Upper lobe of right lung (tissue), 1 donor: ENCODE measurements at regions not wholly inside any gene's neighbourhood (a gene's known extent, or its start where the extent isn't known, plus 50 kb on each side); places are given as distances from the start of the nearest gene placed in this dataset.

Experiments
- ATAC-seq: fragments of 200-7000 bp; cut with Tn5 transposase; one replicate; pipeline ENCODE4 v1.9.1; 2020; ENCODE audit warnings: mild to moderate bottlenecking, moderate library complexity
- DNase-seq: peaks from one replicate; pipeline ENCODE4 v3.0.0-alpha.2; 2020
- H3K27ac ChIP-seq: fragments of 200-600 bp; one replicate; pipeline ENCODE4 v1.8.0; 2022
- H3K27me3 ChIP-seq: fragments of 200-600 bp; one replicate; pipeline ENCODE4 v1.8.0; 2022; ENCODE audit warnings: mild to moderate bottlenecking
- H3K36me3 ChIP-seq: fragments of 200-600 bp; one replicate; pipeline ENCODE4 v1.8.0; 2022
- H3K4me1 ChIP-seq: fragments of 200-600 bp; one replicate; pipeline ENCODE4 v1.8.0; 2022
- H3K4me3 ChIP-seq: fragments of 200-600 bp; one replicate; pipeline ENCODE4 v1.8.0; 2022; ENCODE audit warnings: mild to moderate bottlenecking
- H3K9me3 ChIP-seq: fragments of 200-600 bp; one replicate; pipeline ENCODE4 v1.8.0; 2022
- intact Hi-C: fragments of 100-400 bp; cut with DNase I; formaldehyde crosslinking; loops from one replicate; pipeline ENCODE4 v1.11.0; 2022
- TF ChIP-seq, protein P1 (sequence below): fragments of 200-600 bp; IDR thresholded peaks from one replicate; pipeline ENCODE4 v1.8.0; 2022; ENCODE audit warnings: antibody characterized with exemption
- donor health status: DM: no; HTN: yes; CAD: no; lungs with severe emphysema.

GRCh38 chr10:130656187-130656575 is 520.0 kb downstream of the GLRX3 start:
- intact Hi-C loops: no loop called here
- Histone ChIP-seq H3K27ac (no peak overlapping the region), H3K4me3 (no peak overlapping the region), H3K9me3 (no peaks in the 10 kb centered on the region), H3K36me3 (no peaks in the 10 kb centered on the region), H3K27me3 (no peaks in the 10 kb centered on the region), H3K4me1 (no peaks in the 10 kb centered on the region)
- TF ChIP-seq, protein P1, sequence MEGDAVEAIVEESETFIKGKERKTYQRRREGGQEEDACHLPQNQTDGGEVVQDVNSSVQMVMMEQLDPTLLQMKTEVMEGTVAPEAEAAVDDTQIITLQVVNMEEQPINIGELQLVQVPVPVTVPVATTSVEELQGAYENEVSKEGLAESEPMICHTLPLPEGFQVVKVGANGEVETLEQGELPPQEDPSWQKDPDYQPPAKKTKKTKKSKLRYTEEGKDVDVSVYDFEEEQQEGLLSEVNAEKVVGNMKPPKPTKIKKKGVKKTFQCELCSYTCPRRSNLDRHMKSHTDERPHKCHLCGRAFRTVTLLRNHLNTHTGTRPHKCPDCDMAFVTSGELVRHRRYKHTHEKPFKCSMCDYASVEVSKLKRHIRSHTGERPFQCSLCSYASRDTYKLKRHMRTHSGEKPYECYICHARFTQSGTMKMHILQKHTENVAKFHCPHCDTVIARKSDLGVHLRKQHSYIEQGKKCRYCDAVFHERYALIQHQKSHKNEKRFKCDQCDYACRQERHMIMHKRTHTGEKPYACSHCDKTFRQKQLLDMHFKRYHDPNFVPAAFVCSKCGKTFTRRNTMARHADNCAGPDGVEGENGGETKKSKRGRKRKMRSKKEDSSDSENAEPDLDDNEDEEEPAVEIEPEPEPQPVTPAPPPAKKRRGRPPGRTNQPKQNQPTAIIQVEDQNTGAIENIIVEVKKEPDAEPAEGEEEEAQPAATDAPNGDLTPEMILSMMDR: no peak
- ATAC-seq (no peak), DNase-seq (no peak)

DNA sequence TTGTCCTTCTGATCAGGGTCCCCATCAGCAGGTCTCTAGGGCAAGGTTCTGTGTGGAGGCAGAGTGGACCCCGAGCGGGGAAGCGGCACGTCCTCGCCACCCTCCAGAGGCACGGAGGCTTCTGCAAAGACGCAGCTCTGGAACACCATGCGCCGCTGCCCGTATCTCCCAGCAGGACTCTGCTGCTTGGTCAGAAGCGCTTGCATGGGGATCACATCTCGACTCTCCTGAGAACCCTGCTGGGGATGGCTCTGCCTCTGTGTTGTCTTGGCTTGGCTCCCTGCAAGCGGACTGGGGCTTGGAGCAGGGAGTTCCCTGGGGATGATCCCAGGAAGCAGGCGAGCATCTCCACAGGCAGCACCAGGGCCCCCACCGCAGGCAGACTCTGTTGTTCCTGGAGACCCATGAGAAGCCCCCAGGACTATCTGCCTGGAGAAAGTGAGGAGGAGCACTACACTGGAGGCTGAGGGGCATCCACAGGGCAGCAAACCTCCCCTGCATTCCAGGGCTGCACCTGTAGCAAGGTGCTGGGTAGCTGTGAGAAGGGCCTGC is 520.5 kb downstream of the GLRX3 start:
- H3K36me3 ChIP-seq: no peaks in the 10 kb centered on the region
- H3K4me3 ChIP-seq: no peak overlapping the region
- H3K27me3 ChIP-seq: no peaks in the 10 kb centered on the region
- TF ChIP-seq, protein P1: no peak
- intact Hi-C loops: no loop called here
- H3K9me3 ChIP-seq: no peaks in the 10 kb centered on the region
- H3K4me1 ChIP-seq: no peaks in the 10 kb centered on the region
- no peak overlapping the region for H3K27ac ChIP-seq
- ATAC-seq: no peak
- DNase-seq: no peak

DNA sequence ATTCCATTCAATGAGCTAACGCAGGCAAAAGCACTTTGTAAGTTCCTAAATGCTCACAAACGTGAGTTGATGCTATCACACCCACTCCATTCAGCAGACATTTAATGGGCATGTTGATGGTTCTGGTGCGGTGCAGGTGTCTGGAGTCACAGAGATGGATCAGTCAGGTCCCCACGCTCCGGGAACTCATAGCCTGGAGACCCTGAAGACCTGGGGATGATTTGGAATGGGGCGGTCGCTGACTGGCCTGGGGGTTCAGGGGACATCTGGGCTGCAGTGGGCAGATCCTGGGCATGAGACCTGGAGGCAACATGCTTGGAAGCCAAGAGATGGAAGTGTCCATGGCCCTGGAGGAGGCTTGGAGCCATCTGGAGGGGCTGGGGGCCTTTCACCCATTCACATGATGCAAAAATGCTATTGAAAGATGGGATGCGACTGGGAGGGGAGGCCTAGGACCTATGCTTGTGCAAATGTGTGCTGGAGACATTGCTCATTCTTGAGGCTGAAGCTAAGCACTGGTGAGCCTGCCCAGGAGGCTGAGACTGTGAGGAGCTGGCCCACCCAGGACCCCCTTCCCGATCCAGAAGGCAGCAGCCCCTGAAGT is 522.6 kb downstream of the GLRX3 start:
- intact Hi-C loops: no loop called here
- no peak overlapping the region for H3K4me3 ChIP-seq
- ATAC-seq: no peak

GRCh38 chr10:130659528-130659927 is 523.3 kb downstream of the GLRX3 start:
- H3K4me1 ChIP-seq: no peaks in the 10 kb centered on the region
- H3K9me3 ChIP-seq: no peaks in the 10 kb centered on the region
- no peaks in the 10 kb centered on the region for H3K36me3 ChIP-seq
- no peaks in the 10 kb centered on the region for H3K27me3 ChIP-seq
- no peak overlapping the region for H3K27ac ChIP-seq
- intact Hi-C loops: no loop called here
- TF ChIP-seq, protein P1: no peak
- ATAC-seq: no peak
- H3K4me3 ChIP-seq: no peak overlapping the region
- DNase-seq: no peak

More for the DNA sequence above, 522.6 kb downstream of the GLRX3 start:
- no peak for DNase-seq
- Histone ChIP-seq H3K9me3 (no peaks in the 10 kb centered on the region), H3K27ac (no peak overlapping the region), H3K4me1 (no peaks in the 10 kb centered on the region), H3K36me3 (no peaks in the 10 kb centered on the region), H3K27me3 (no peaks in the 10 kb centered on the region)
- TF ChIP-seq, protein P1: no peak

- Histone ChIP-seq H3K4me3 (no peak overlapping the region), H3K36me3 (no peaks in the 10 kb centered on the region), H3K4me1 (no peaks in the 10 kb centered on the region), H3K27me3 (no peaks in the 10 kb centered on the region), H3K9me3 (no peaks in the 10 kb centered on the region), H3K27ac (no peak overlapping the region)
- intact Hi-C loops: no loop called here
- ATAC-seq (no peak), DNase-seq (no peak)
- TF ChIP-seq, protein P1: no peak
Observed at GRCh38 chr10:130660266-130660665, 524.1 kb downstream of the GLRX3 start.

DNA sequence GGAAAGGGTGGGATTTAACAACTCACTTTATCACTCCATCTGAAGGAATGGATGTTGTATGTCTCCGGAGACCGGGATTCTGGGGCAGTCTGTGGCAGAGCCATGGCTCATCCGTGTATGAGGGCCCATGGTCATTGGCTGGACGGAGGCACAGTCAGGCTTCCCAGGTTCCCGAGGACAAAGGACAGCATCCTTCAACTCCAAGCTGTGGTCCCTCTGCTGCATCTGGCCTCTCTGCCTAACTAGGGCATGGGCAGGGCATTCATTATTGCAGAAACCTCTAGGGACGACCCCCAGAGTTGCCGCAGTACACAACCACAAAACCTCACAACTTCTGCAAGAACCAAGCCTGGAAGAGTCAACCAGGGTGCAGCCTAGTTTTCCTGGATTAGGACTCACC is 525.2 kb downstream of the GLRX3 start:
- Histone ChIP-seq H3K36me3 (no peaks in the 10 kb centered on the region), H3K27me3 (no peaks in the 10 kb centered on the region), H3K27ac (no peak overlapping the region), H3K4me1 (no peaks in the 10 kb centered on the region), H3K4me3 (no peak overlapping the region), H3K9me3 (no peaks in the 10 kb centered on the region)
- no peak for DNase-seq
- TF ChIP-seq, protein P1: no peak
- ATAC-seq: no peak
- intact Hi-C loops: no loop called here
